ENCODE measurements at regions not wholly inside any gene's neighbourhood (a gene's known extent, or its start where the extent isn't known, plus 50 kb on each side); places are given as distances from the start of the nearest gene placed in this dataset.
"Not testable (repeated sequence)": the region's sequence is repeated elsewhere in the genome, so short reads cannot be mapped to it uniquely, and the experiment has no call there.

GRCh38 chr5:23451156-23451555, 56.3 kb upstream of the PRDM9 start:
- DNase-seq (ENCODE audit: low spot score) = no peak

GRCh38 chr5:23450187-23450586, 57.2 kb upstream of the PRDM9 start:
- no peak for DNase-seq (ENCODE audit: low spot score)

- DNase-seq (ENCODE audit: low spot score) = no peak
Measured at GRCh38 chr5:23448627-23449026, 58.8 kb upstream of the PRDM9 start.

- no peak for DNase-seq (ENCODE audit: low spot score)
Measured at GRCh38 chr5:23446424-23446823, 61.0 kb upstream of the PRDM9 start.

- no peak for DNase-seq (ENCODE audit: low spot score)
Measured at GRCh38 chr5:23445573-23445972, 61.8 kb upstream of the PRDM9 start.

- DNase-seq (ENCODE audit: low spot score) = no peak
Measured at GRCh38 chr5:23440703-23441102, 66.7 kb upstream of the PRDM9 start.

GRCh38 chr5:23437011-23437410, 70.4 kb upstream of the PRDM9 start:
- DNase-seq (ENCODE audit: low spot score) = no peak

- DNase-seq (ENCODE audit: low spot score) = no peak
Measured at GRCh38 chr5:23433534-23434315, 73.7 kb upstream of the PRDM9 start.

- no peak for DNase-seq (ENCODE audit: low spot score)
Measured at GRCh38 chr5:23428705-23429104, 78.7 kb upstream of the PRDM9 start.

- DNase-seq (ENCODE audit: low spot score) = not testable (repeated sequence)
Measured at GRCh38 chr5:23420214-23420613, 87.2 kb upstream of the PRDM9 start.

- peak; percentile 25 for DNase-seq (ENCODE audit: low spot score)
Measured at GRCh38 chr5:23419115-23419514, 88.3 kb upstream of the PRDM9 start.

- DNase-seq (ENCODE audit: low spot score) = no peak
Measured at GRCh38 chr5:23412515-23412914, 94.9 kb upstream of the PRDM9 start.

GRCh38 chr5:23411994-23412393, 95.4 kb upstream of the PRDM9 start:
- no peak for DNase-seq (ENCODE audit: low spot score)

GRCh38 chr5:23411200-23411599, 96.2 kb upstream of the PRDM9 start:
- no peak for DNase-seq (ENCODE audit: low spot score)

- DNase-seq (ENCODE audit: low spot score) = not testable (repeated sequence)
Measured at GRCh38 chr5:23410775-23411174, 96.6 kb upstream of the PRDM9 start.

- no peak for DNase-seq (ENCODE audit: low spot score)
Measured at GRCh38 chr5:23405316-23406068, 101.9 kb upstream of the PRDM9 start.

GRCh38 chr5:23402585-23402984, 104.8 kb upstream of the PRDM9 start:
- no peak for DNase-seq (ENCODE audit: low spot score)

GRCh38 chr5:23400951-23401350, 106.5 kb upstream of the PRDM9 start:
- no peak for DNase-seq (ENCODE audit: low spot score)

- no peak for DNase-seq (ENCODE audit: low spot score)
Measured at GRCh38 chr5:23396346-23396745, 111.1 kb upstream of the PRDM9 start.

GRCh38 chr5:23389291-23390101, 117.9 kb upstream of the PRDM9 start:
- no peak for DNase-seq (ENCODE audit: low spot score)

- no peak for DNase-seq (ENCODE audit: low spot score)
Measured at GRCh38 chr5:23385036-23385435, 122.4 kb upstream of the PRDM9 start.

- DNase-seq (ENCODE audit: low spot score) = no peak
Measured at GRCh38 chr5:23372177-23372576, 135.2 kb upstream of the PRDM9 start.

- DNase-seq (ENCODE audit: low spot score) = no peak
Measured at GRCh38 chr5:23368393-23368792, 139.0 kb upstream of the PRDM9 start.

Data from iPS-NIHi11 (cell line).